CD4-positive, alpha-beta T cell treated with Interleukin-21 for 1 hour (primary cell): ENCODE measurements at regions not wholly inside any gene's neighbourhood (a gene's known extent, or its start where the extent isn't known, plus 50 kb on each side); places are given as distances from the start of the nearest gene placed in this dataset.

ENCODE experiments used
- DNase-seq: peaks from one replicate; pipeline ENCODE4 v3.0.0-alpha.2; 2020

- DNase-seq = no peak
These were observed 49.7 kb downstream of the CYRIA start for GRCh38 chr2:16615687-16616615.

GRCh38 chr2:16615246-16615645 is 50.4 kb downstream of the CYRIA start:
- no peak for DNase-seq

- no peak for DNase-seq
These were observed 51.2 kb downstream of the CYRIA start for GRCh38 chr2:16614314-16614860.

- no peak for DNase-seq
These were observed 52.1 kb downstream of the CYRIA start for GRCh38 chr2:16613539-16614011.

GRCh38 chr2:16612490-16612889 is 53.1 kb downstream of the CYRIA start:
- DNase-seq = no peak

GRCh38 chr2:16609786-16610185 is 55.8 kb downstream of the CYRIA start:
- no peak for DNase-seq

GRCh38 chr2:16608661-16609643 is 56.7 kb downstream of the CYRIA start:
- DNase-seq = peak; percentile 80

- DNase-seq = no peak
These were observed 58.3 kb downstream of the CYRIA start for GRCh38 chr2:16607301-16607700.

GRCh38 chr2:16604236-16604635 is 61.4 kb downstream of the CYRIA start:
- DNase-seq = no peak

- DNase-seq = no peak
These were observed 74.2 kb downstream of the CYRIA start for GRCh38 chr2:16591370-16591933.

GRCh38 chr2:16589465-16589864 is 76.2 kb downstream of the CYRIA start:
- DNase-seq = no peak

GRCh38 chr2:16588565-16588964 is 77.1 kb downstream of the CYRIA start:
- DNase-seq = no peak

GRCh38 chr2:16587601-16588000 is 78.0 kb downstream of the CYRIA start:
- no peak for DNase-seq

GRCh38 chr2:16584824-16585540 is 80.7 kb downstream of the CYRIA start:
- no peak for DNase-seq

- no peak for DNase-seq
These were observed 81.5 kb downstream of the CYRIA start for GRCh38 chr2:16584084-16584483.

GRCh38 chr2:16581241-16581640 is 84.4 kb downstream of the CYRIA start:
- no peak for DNase-seq

GRCh38 chr2:16578081-16578480 is 87.6 kb downstream of the CYRIA start:
- DNase-seq = no peak

GRCh38 chr2:16570516-16570915 is 95.1 kb downstream of the CYRIA start:
- DNase-seq = no peak

- no peak for DNase-seq
These were observed 96.4 kb downstream of the CYRIA start for GRCh38 chr2:16568998-16569784.

GRCh38 chr2:16566701-16567100 is 98.9 kb downstream of the CYRIA start:
- no peak for DNase-seq

- no peak for DNase-seq
These were observed 100.2 kb downstream of the CYRIA start for GRCh38 chr2:16565481-16565880.
